ENCODE measurements at regions not wholly inside any gene's neighbourhood (a gene's known extent, or its start where the extent isn't known, plus 50 kb on each side); places are given as distances from the start of the nearest gene placed in this dataset.
"Not testable (repeated sequence)": the region's sequence is repeated elsewhere in the genome, so short reads cannot be mapped to it uniquely, and the experiment has no call there.

DNA sequence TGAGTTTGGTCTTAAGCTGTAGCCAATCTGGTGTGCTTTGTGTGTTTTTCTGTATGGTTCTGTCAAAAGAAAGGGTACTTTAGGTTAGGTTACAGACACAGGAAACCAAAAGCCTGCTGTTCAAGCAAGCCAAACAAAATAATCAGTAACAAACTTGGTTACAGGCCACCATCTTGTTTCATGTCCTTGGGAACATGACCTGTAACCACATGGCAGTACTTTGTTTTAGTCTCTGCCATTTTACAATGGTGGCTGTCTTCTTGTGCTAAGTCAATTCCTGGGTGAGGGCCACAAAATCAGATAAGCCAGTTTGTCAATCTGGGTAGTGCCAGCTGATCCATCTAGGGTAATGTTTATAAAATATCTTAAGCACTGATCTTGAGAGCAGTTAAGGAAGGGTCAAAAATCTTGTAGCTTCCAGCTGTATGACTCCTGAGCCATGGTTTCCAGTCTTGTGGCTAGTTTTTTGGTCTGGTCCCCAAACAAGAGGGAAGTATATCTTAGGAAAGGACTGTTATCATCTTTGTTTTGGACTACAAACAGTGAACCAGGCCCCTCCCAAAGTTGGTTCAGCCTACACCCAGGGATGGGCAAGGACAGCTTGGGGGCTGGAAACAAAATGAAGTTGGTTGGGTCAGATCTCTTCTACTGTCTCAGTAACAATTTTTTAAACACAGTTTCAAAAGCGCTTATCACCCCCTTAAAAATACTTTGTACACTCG, 90.0 kb downstream of the IGLL5 start:
- no peak for DNase-seq (ENCODE audit: low spot score)

DNA sequence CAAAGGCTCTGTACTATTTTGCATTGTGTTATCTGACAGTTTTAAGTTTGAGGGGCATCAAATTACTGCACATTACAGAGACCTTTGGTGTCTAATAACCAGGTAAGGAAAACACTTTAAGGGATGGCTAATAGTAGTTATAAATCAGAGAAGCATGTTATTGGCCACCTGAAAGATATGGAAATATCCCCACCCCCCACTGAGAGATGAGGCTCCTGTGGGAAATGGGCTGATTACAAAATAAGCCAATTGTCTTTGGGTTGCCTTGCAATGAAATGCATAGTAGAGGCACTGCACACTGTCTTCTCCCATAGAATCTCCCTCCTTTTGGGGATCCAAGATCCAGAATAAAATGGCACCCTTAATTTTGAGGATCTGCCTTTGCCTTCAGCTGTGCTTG, 91.0 kb downstream of the IGLL5 start:
- no peak for DNase-seq (ENCODE audit: low spot score)

DNA sequence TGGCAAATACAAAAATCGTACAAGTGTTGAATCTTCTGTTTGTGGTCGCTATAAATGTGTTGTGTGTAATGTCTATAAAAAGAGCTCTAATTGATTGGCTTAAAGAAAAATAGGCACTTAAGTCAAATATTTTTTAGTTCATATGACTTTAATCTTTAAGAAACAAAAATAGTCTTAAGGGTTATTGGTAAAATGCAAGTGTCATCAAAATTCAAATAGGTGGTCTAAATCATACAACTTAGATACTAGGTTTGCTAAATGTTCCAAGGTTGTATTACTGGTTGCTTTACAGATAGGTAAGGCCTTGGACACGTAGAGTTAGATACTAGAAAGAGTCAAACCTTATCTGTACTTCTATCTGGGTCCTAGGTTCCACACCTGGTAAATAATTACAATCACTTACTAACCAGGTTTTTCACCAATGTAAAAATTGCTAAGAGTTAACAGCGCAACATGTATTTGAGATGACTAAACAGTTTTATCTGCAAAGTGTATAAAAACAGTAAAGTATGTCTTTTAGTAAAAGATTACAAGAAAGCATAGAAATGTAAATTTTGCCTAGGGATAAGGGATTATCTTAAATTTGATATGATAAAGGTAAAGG, 91.1 kb upstream of the GNAZ start:
- DNase-seq (ENCODE audit: low spot score), result no peak

DNA sequence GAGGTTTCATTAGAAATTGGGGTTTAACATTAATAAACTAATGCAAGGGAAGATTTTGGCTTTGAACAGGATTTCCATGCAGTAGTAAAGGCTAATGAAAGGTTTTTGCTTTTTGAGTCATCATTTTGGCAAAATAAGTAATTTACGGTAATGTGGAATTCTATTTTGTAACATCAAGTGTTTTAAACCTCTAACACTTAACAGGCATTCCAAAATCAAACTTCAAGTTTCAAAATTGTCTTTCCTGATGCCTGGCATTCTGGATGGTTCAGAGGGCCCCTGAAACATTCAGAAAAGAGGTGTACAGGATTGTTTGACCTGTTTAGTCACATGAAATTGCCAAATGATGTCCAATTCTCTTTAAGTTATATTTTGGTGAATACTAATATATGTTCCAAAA, 90.4 kb upstream of the GNAZ start:
- DNase-seq (ENCODE audit: low spot score), result no peak

DNA sequence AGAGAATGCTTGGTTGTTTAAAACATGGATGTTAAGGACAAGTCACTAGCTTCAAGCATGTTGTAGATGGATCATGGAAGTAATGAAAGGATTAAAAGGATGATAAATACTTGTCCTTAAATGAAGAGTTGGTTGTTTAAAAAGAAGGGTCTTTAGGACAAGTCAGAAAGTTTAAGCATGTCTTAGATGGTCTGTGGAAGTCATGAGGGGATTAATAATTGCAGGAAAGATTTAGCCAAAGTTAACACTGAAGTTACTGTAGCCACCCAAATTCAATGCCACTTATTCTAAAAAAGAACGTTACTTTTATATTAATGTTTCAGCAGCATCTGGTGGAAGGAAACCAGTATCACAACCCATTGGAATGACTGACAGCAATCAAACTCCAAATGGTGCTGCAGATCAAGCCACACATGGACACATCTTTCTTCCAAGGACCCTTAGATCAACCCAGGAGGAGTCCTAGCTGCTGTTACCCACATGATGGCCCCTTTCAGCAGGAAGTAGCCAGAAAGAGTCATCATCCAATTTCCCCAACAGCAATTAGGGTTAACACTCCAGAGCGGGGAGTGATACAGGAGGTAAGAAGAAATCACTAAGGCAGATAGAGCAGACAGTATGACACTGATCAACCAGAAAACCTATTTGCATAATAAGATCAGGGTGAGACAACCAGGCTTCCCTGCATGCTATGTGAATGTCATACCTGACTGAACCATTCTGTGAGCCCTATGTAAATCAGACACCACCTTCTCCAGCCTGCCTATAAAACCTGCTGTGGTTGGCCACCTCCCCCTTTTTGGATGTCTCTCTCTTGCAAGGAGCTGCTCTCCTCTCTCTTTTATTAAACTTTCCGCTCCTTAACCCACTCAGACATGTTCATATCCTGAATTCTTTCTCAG, 88.4 kb upstream of the GNAZ start:
- DNase-seq (ENCODE audit: low spot score), result no peak

DNA sequence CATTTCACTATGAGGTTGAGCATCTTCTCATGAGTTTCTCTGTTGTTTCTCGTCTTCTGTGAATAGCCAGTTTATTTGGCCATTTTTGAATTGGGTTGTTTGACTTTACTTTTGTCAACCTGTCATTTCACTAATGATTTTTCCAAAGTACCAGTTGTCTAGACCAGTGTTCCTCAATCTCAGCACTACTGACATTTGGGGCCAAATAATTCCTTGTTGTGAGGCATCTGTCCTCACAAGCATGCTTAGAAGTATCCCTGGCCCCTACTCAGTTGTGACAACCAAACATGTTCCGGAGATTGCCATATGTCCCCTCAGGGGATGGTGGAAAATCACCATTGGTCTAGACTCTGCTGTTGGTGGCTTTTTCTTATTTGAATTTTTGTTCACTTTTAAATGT, 87.7 kb upstream of the GNAZ start:
- DNase-seq (ENCODE audit: low spot score), result no peak

DNA sequence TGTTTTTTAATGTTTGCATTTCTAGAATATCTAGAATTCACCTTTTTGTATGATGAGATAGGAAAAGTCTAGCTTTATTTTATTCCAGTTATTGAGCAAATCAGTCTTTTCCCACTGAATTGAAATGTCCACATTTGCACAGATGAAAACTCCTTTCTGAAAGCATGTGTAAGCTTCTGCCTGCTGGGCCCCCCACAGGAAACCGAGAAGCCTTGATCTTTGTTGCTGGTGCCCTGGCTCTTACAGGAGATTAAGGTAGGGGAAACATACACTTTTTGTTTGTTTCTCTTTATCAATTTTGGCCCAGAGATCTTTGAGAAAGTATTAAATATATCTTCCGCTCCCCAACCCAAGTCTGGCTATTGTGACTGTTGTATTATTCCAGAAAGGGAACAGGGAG, 87.2 kb upstream of the GNAZ start:
- no peak for DNase-seq (ENCODE audit: low spot score)

DNA sequence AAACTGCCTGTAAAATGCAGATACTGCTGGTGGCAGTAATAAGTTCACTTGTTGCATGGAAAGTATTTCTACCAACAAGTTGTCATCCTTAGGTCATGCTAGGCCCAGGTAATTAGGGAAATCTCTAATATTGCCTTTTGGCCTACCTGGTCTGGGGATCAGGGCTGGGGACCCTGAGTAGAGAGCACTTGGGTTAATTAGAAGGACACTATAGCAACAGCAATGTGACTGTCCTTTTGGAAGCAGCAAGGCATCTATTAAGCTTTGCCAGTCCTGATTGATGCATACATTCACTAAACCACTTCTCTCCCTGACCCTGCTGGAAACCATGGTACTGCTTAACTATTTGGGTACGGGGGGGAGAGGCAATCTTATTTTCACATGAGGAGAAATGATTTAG, 86.5 kb upstream of the GNAZ start:
- no peak for DNase-seq (ENCODE audit: low spot score)

DNA sequence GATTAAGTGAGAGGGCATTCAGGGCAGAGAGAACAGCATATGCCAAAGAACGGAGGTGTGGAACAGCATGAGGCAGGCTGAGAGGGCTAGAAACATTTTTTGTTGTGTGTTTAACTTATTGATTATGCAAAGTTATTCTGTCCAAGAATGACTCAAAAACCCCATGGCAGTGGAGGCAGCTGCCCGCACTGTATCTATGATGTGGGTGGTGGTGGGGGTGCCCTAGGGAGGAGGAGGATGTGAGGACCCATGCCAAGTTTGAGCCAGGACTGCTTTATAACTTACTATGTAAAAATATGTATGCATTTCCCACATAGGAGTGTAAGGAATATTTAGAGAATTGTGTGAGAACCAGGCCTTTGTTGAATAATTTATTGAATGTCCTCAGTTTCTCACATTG, 85.4 kb upstream of the GNAZ start:
- no peak for DNase-seq (ENCODE audit: low spot score)

DNA sequence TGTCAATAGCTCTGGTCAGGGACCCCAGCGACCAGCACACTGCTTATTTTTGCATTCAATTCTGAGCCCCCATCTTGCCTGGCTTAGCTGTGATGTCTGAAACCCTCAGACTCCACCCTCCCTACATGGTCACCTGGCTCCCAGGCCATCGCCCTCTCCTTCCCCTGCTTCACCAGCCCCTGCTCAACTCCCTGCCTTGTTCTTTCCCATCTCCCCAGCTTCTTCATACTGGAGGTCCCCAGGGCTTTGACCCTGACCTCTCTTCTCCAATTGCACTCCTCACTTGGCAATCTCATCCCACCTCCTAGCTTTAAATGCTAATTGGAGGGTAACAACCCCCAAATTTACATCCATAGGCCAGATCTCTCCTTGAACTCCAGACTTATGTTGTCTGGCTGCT, 84.3 kb upstream of the GNAZ start:
- no peak for DNase-seq (ENCODE audit: low spot score)

DNA sequence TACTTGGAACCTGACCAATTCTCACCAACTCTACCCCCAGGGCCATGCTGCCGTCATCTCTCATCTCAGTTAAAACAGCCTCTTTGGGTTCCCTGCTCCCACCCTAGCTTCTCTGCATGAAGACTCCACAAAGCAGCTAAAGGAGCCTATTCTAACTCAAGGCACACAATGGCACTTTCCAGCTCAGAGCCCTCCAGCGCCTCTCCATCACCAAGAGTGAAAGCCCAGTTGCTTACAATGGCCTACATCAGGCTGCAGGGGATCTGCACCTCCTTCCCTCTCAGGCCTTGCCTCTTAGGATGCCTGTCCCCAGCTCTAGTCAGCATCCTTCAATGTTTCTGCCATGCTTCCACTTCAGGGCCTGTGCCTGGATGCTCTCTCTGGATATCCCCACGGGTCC, 83.7 kb upstream of the GNAZ start:
- DNase-seq (ENCODE audit: low spot score), result no peak

DNA sequence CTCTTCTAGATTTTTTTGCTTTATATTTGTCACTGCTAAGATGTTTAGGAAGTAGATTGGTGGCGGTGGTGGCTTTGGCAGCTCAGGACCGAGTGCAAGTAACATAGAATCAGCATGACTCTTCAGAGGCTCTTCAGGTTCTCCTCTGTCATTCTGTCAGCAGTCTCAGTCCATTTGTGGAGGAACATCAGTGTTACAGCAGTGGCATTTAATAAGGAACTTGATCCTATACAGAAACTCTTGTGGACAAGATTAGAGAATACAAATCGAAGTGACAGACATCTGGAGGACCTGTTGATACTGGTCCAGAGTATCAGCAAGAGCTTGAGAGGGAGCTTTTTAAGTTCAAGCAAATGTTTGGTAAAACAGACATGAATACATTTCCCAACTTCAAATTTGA, 82.2 kb upstream of the GNAZ start:
- no peak for DNase-seq (ENCODE audit: low spot score)

DNA sequence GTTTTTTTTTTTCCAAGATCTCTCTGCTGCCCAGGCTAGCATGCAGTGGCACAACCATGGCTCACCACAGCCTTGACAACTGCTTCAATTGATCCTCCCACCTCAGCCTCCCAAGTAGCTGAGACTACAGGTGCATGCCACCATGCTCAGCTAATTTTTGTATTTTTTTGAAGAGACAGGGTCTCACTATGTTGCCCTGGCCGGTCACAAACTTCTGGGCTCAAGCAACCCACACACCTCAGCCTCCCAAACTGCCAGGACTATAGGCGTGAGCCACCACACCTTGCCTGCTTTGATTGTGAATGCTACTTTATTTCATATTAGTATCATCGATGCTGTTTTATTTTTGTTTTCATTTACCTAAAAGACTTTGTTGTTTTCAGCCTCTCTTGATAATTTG, 81.5 kb upstream of the GNAZ start:
- no peak for DNase-seq (ENCODE audit: low spot score)

DNA sequence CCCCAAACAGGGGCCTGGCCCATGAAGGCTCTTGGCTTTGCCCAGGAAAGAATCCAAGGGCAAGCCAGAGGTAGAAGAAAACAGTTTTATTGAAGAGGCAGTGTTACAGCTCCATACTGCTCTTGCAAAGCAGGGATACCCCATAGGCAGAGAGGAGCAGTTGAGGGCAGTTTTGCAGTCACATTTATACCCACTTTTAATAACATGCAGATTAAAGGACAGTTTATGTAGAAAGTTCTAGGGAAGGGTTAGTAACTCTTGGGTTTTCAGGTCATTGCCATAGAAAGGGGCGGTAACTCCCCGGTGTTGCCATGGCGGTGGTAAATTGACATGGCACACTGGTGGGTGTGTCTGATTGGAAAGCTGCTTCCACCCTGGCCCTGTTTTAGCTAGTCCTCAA, 80.5 kb upstream of the GNAZ start:
- no peak for DNase-seq (ENCODE audit: low spot score)

DNA sequence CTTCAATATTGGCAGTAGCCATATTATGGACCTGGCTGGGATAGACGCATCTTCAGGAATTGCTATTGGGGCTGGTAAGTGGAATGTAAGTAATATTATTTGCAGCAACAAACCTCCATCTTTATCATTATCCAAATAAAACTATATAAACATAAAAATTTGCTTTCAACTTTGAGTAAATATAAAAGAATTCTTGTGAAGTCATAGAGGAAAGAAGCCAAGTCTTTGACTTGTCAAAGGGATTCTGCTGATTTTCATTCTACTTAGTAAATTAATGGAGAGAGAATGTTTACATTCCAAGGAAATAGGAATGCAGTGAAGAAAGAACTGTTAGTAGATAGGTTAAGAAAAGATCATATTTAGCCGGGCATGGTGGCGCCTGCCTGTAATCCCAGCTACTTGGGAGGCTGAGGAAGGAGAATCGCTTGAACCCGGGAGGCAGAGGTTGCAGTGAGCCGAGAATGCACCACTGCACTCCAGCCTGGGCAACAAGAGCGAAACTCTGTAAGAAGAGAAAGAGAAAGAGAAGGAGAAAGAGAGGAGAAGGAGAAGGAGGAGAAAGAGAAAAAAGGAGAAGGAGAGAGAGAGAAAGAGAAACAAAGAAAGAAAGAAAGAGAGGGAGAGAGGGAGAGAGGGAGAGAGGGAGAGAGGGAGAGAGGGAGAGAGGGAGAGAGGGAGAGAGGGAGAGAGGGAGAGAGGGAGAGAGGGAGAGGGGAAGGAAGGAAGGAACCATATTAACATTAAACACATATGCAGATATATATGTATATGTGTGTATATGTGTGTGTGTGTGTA, 79.4 kb upstream of the GNAZ start:
- DNase-seq (ENCODE audit: low spot score), result not testable (repeated sequence)

DNA sequence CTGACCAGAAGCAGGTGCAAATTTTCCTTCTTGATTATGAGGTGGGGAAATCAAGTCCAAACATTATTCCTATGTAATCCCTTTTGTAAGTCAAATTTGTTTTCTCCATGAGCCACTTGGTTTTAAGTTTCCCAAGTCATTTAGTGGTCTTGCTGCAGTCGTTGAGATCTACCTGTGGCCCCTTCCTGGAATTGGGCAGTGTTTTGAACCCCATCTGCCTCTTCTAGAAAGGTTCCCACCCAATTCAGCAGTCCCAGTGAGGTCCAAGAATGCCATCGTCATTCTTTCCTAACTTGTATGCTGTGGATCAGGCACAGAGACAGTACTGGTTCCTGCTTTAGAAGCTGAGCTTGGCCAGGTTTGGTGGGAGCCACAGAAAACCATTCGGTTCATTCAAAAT, 77.8 kb upstream of the GNAZ start:
- no peak for DNase-seq (ENCODE audit: low spot score)

DNA sequence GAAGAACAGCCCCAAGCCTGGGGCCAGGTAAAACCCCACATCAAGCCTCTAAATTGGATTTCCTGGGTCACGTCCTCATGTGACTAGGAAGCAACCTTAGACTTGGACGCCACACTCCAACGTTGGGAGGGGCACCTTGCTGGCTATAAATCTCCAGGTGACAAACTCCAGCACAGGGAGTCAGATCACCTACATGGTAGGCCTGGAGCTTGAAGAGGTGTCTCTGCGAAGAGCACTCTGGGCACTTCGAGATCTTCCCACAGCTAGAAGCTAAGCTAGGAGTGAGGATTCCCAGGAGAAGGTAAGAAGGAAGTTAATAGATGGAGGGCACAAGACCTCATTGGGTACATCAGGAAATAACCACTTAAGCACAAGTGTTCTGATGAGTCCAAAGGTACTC, 77.1 kb upstream of the GNAZ start:
- DNase-seq (ENCODE audit: low spot score), result no peak

DNA sequence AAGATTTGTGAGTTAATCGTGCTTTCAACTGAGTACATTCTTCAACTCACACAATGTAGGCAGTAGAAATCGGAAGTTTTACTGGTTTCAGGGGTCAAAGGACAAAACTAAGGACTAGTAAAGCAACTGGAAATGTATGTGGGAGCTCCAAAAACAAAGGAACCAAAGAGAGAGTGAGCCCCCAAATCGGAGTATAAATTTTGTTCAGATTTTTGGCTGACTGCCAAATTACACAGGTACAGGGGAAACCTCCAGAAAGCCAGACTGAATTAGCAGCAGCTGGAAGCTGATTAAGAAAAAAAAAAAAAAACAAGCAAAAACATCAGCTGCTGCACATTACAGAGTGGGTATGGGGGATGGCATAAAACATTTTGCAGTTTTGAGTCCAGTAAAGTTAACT, 75.2 kb upstream of the GNAZ start:
- no peak for DNase-seq (ENCODE audit: low spot score)

DNA sequence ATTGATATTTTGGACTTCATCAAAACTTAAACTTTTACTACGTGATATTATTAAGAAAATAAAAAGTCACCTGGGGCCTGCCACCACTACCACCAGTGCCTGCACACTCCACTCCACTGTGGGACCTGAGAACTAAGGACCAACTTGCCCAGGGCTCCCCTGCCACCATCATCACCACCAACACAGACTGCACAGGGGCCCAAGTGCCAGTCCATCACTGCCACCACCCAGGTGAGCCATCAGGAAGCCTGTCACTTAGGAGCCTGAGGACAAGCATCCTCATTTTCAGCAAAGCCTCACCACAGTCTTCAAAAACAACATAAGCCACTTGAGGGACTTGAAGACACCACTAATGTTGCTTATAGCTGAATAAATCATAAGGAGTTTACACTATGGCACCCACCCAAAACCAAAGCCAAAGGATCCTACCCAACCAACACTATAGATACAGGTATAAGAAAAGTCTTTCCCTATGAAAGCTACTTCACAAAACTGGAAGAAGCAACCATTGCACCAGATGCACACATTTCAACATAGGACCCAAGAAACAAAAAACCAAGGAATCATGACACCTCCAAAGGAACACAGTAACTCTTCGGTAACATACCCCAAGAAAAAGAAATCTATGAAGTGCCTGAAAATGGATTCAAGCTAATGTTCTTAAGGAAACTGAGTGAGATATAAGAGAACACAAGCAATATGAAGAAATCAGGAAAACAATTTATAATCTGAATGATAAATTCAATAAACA, 73.6 kb upstream of the GNAZ start:
- DNase-seq (ENCODE audit: low spot score), result no peak

DNA sequence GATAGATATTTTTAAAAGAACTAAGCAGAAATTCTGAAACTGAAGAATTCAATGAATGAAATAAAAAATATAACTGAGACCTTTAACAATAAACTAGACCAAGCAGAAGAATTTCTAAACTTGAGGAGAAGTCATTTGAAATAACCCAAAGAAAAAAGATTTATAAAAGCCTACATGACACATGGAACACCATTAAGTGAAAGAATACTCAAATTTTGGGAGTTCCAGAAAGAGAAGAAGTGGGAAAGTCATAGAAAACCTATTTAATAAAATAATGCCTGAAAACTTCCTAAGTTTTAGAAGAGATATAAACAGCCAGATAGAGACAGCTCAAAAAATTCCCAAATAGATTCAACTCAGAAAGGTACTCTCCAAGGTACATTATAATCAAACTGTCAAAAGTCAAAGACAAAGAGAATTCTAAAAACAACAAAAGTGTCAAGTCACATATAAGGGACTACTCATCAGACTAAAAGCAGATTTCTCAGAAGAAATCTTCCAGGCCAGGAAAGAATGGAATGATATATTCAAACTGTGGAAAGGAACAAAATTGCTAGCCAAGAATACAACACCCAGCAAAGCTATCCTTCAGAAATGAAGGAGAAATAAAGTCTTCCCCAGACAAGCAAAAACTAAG, 72.9 kb upstream of the GNAZ start:
- DNase-seq (ENCODE audit: low spot score), result no peak

DNA sequence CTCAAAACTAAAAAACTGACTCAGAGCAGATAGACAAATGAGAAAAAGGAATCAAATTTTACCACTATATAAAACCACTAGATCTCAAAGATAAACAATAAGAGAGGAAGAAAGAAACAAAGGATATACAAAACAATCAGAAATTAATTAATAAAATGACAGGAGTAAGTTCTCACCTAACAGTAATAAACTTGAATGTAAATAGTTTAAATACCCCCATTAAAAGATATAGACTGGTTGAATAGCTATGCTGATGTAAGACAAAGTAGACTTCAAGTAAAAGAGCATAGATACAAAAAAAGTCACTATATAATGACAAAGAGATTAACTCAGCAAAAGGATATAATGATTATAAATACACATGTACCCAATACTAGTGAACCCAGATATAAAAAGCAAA, 72.3 kb upstream of the GNAZ start:
- no peak for DNase-seq (ENCODE audit: low spot score)
